ENCODE measurements at regions not wholly inside any gene's neighbourhood (a gene's known extent, or its start where the extent isn't known, plus 50 kb on each side); places are given as distances from the start of the nearest gene placed in this dataset.

GRCh38 chr6:80667006-80667405, 560.5 kb downstream of the BCKDHB start:
- Histone ChIP-seq H3K36me3 (ENCODE audit: control insufficient read depth, insufficient read depth, low read length) (no peaks in the 10 kb centered on the region), H3K4me3 (ENCODE audit: low read depth, low read length) (no peak overlapping the region), H3K27me3 (ENCODE audit: control insufficient read depth, insufficient read depth, low read length) (no peaks in the 10 kb centered on the region)
- TF ChIP-seq CTCF (IDR thresholded peaks at IDR 0.05; ENCODE audit: insufficient read depth, low read length, poor library complexity, severe bottlenecking): no peak
- DNase-seq (ENCODE audit: low read depth): no peak

DNA sequence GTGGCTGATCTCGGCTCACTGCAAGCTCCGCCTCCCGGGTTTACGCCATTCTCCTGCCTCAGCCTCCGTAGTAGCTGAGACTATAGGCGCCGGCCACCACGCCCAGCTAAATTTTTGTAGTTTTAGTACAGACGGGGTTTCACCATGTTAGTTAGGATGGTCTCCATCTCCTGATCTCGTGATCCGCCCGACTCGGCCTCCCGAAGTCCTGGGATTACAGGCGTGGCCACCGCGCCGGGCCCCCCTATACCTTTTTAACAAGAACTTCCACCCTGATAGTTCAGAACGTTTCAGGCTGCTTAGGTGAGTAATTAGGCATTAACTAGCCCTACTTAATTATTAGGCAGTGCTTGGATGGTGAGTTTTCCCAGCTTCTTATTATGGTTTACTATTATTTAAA, 552.5 kb downstream of the BCKDHB start:
- H3K27me3 ChIP-seq (ENCODE audit: control insufficient read depth, insufficient read depth, low read length): no peaks in the 10 kb centered on the region
- no peaks in the 10 kb centered on the region for H3K36me3 ChIP-seq (ENCODE audit: control insufficient read depth, insufficient read depth, low read length)
- no peak for TF ChIP-seq CTCF (IDR thresholded peaks at IDR 0.05; ENCODE audit: insufficient read depth, low read length, poor library complexity, severe bottlenecking)
- DNase-seq (ENCODE audit: low read depth): no peak
- no peak overlapping the region for H3K4me3 ChIP-seq (ENCODE audit: low read depth, low read length)

- DNase-seq (ENCODE audit: low read depth): no peak
- H3K4me3 ChIP-seq (ENCODE audit: low read depth, low read length): no peak overlapping the region
- no peaks in the 10 kb centered on the region for H3K36me3 ChIP-seq (ENCODE audit: control insufficient read depth, insufficient read depth, low read length)
- H3K27me3 ChIP-seq (ENCODE audit: control insufficient read depth, insufficient read depth, low read length): no peaks in the 10 kb centered on the region
- no peak for TF ChIP-seq CTCF (IDR thresholded peaks at IDR 0.05; ENCODE audit: insufficient read depth, low read length, poor library complexity, severe bottlenecking)
Measured at GRCh38 chr6:80647156-80647555, 540.7 kb downstream of the BCKDHB start.

GRCh38 chr6:80643881-80644280, 537.4 kb downstream of the BCKDHB start:
- no peaks in the 10 kb centered on the region for H3K36me3 ChIP-seq (ENCODE audit: control insufficient read depth, insufficient read depth, low read length)
- no peak for TF ChIP-seq CTCF (IDR thresholded peaks at IDR 0.05; ENCODE audit: insufficient read depth, low read length, poor library complexity, severe bottlenecking)
- H3K27me3 ChIP-seq (ENCODE audit: control insufficient read depth, insufficient read depth, low read length): no peaks in the 10 kb centered on the region
- DNase-seq (ENCODE audit: low read depth): no peak
- H3K4me3 ChIP-seq (ENCODE audit: low read depth, low read length): no peak overlapping the region

DNA sequence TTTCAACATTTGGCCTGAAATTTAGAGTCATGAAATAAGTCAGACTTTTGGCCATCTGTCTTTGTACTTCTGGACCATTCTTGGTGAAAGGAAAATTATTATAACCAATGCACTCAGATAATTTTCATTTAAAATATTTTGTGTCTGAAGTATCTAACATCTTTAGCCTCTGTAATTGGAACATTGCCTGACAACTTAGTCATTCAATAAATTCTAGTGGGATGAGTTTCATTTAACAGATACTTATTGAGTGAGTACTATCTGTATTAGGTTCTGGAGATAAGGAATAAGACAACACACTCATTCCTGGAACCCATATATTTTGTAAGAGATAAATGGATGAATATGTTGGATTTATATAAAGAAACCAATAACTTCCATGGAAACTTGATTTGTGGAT, 536.0 kb downstream of the BCKDHB start:
- no peak for DNase-seq (ENCODE audit: low read depth)
- Histone ChIP-seq H3K4me3 (ENCODE audit: low read depth, low read length) (no peak overlapping the region), H3K36me3 (ENCODE audit: control insufficient read depth, insufficient read depth, low read length) (no peaks in the 10 kb centered on the region), H3K27me3 (ENCODE audit: control insufficient read depth, insufficient read depth, low read length) (no peaks in the 10 kb centered on the region)
- no peak for TF ChIP-seq CTCF (IDR thresholded peaks at IDR 0.05; ENCODE audit: insufficient read depth, low read length, poor library complexity, severe bottlenecking)

GRCh38 chr6:80641591-80641990, 535.1 kb downstream of the BCKDHB start:
- Histone ChIP-seq H3K36me3 (ENCODE audit: control insufficient read depth, insufficient read depth, low read length) (no peaks in the 10 kb centered on the region), H3K4me3 (ENCODE audit: low read depth, low read length) (no peak overlapping the region), H3K27me3 (ENCODE audit: control insufficient read depth, insufficient read depth, low read length) (no peaks in the 10 kb centered on the region)
- DNase-seq (ENCODE audit: low read depth): no peak
- TF ChIP-seq CTCF (IDR thresholded peaks at IDR 0.05; ENCODE audit: insufficient read depth, low read length, poor library complexity, severe bottlenecking): no peak
